ENCODE measurements at regions not wholly inside any gene's neighbourhood (a gene's known extent, or its start where the extent isn't known, plus 50 kb on each side); places are given as distances from the start of the nearest gene placed in this dataset.

DNA sequence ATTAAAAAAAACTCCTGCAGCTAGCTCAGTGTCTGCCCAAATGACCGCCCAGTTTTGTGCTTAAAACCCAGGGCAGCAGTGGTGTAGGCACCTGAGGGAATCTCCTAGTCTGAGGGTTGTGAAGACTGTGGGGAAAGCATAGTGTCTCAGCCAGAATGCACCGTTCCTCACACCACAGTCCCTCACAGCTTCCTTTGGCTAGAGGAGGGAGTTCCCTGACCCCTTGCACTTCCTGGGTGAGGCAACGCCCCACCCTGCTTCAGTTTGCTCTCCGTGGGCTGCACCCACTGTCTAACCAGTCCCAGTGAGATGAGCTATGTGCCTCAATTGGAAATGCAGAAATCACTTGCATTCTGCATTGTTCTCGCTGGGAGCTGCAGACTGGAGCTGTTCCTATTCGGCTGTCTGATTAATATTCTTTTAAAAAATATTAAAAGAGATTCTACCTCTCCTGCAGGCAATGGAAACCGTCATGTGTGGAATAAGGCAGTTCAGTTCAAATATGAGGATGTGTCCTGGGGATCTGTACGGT is 645.7 kb downstream of the FGF9 start:
- DNase-seq (ENCODE audit: low spot score in 2 of 2), result no peak
- intact Hi-C loops (cut with DNase I; ENCODE audit: low total_unique reads), result no loop called here
- no peak overlapping the region for H3K4me3 ChIP-seq (ENCODE audit: low read depth, poor library complexity, severe bottlenecking)
- 81 to 84% methylated on average over 8 of the region's 8 CpGs for WGBS, 2 donors
- TF ChIP-seq, protein P1, sequence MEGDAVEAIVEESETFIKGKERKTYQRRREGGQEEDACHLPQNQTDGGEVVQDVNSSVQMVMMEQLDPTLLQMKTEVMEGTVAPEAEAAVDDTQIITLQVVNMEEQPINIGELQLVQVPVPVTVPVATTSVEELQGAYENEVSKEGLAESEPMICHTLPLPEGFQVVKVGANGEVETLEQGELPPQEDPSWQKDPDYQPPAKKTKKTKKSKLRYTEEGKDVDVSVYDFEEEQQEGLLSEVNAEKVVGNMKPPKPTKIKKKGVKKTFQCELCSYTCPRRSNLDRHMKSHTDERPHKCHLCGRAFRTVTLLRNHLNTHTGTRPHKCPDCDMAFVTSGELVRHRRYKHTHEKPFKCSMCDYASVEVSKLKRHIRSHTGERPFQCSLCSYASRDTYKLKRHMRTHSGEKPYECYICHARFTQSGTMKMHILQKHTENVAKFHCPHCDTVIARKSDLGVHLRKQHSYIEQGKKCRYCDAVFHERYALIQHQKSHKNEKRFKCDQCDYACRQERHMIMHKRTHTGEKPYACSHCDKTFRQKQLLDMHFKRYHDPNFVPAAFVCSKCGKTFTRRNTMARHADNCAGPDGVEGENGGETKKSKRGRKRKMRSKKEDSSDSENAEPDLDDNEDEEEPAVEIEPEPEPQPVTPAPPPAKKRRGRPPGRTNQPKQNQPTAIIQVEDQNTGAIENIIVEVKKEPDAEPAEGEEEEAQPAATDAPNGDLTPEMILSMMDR (IDR thresholded peaks at IDR 0.05), result no peak
- no peak for TF ChIP-seq POLR2A (IDR thresholded peaks at IDR 0.05)

DNA sequence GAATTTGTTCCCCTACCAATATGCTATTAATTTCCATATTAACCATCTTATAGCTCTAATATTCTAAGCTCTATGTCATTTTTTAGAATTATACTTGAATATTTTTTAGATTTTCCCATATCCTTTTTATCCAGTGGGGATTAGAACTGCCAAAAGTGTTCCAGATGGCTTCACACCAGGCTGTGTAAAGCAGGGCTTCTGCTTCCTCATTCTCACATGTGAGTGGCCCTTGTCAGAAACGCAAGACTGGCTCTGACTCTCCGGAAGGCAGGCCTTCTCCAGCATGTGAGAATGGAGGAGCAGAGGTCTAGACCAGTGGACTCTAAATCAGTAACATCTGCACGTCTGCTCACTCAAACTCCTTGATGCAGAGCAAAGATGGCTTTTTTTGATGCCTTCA is 650.1 kb downstream of the FGF9 start:
- DNase-seq (ENCODE audit: low spot score in 2 of 2), result no peak
- WGBS, 2 donors, result 59 to 66% methylated on average over 3 of the region's 3 CpGs
- no peak overlapping the region for H3K4me3 ChIP-seq (ENCODE audit: low read depth, poor library complexity, severe bottlenecking)
- intact Hi-C loops (cut with DNase I; ENCODE audit: low total_unique reads), result no loop called here
- TF ChIP-seq, protein P1 (IDR thresholded peaks at IDR 0.05), result no peak
- TF ChIP-seq POLR2A (IDR thresholded peaks at IDR 0.05), result no peak

DNA sequence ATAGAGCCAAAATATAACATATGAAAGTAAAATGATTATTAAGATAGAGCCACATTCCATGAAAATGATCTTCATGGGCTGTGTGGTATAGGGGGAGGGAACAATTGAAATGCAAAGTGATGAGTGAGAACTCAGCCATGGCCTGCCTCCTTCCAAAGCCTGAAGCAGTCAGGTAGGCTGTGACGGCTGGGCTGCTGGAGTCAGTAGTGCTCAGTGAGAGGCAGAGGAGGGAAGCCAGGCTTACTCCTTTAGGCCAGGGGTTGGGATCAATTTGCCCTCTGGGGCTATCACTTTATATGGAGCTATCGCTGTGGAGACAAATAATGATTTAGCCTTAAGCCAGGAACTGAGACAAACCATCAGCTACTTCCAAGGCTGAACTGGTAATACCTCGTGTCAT is 654.9 kb downstream of the FGF9 start:
- no peak overlapping the region for H3K4me3 ChIP-seq (ENCODE audit: low read depth, poor library complexity, severe bottlenecking)
- intact Hi-C loops (cut with DNase I; ENCODE audit: low total_unique reads), result no loop called here
- TF ChIP-seq, protein P1 (IDR thresholded peaks at IDR 0.05), result no peak
- TF ChIP-seq POLR2A (IDR thresholded peaks at IDR 0.05), result no peak
- WGBS, 2 donors, result 52 to 53% methylated on average over 3 of the region's 3 CpGs
- DNase-seq (ENCODE audit: low spot score in 2 of 2), result no peak

DNA sequence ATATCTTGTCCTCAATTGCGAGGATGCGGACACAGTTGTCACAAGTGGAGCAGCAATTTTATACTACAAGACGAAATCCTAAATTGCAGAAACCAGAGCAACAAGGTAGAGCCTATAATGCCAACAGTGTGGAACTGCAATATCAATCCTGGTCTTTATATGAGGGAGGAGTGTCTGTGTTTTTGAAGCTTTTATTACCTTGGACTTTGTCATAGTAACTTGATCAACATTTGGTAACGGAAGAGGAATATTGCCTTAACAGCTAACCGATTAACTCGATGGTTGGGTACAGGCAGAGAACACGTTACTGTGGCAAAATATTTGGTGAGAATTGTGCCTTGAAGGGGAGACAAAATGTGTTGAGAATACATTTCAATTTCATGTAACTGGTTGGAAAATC is 661.5 kb downstream of the FGF9 start:
- TF ChIP-seq POLR2A (IDR thresholded peaks at IDR 0.05), result no peak
- TF ChIP-seq, protein P1 (IDR thresholded peaks at IDR 0.05), result no peak
- WGBS, 2 donors, result 92 to 94% methylated on average over 7 of the region's 7 CpGs
- intact Hi-C loops (cut with DNase I; ENCODE audit: low total_unique reads), result no loop called here
- no peak for DNase-seq (ENCODE audit: low spot score in 2 of 2)
- H3K4me3 ChIP-seq (ENCODE audit: low read depth, poor library complexity, severe bottlenecking), result no peak overlapping the region

DNA sequence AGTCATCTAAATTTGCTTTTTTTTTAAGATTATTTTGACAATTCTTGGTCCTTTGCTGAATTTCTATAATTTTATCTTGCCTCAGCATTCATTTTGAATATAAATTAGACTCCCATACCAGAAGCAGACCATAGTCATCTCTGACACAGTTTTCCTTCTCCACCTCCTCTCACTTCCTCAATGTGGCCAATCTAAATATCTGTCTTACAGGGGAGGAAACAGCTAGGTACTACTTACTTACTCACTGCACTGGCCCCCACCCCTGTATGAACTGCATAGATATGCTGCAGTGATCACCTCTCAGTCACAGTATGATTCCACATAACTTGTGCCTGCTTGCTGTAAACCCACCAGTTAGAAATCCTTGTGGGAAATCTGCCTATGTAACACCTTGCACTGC is 665.6 kb downstream of the FGF9 start:
- no peak for DNase-seq (ENCODE audit: low spot score in 2 of 2)
- no peak for TF ChIP-seq POLR2A (IDR thresholded peaks at IDR 0.05)
- TF ChIP-seq, protein P1 (IDR thresholded peaks at IDR 0.05), result no peak
- no peak overlapping the region for H3K4me3 ChIP-seq (ENCODE audit: low read depth, poor library complexity, severe bottlenecking)
- intact Hi-C loops (cut with DNase I; ENCODE audit: low total_unique reads), result no loop called here

DNA sequence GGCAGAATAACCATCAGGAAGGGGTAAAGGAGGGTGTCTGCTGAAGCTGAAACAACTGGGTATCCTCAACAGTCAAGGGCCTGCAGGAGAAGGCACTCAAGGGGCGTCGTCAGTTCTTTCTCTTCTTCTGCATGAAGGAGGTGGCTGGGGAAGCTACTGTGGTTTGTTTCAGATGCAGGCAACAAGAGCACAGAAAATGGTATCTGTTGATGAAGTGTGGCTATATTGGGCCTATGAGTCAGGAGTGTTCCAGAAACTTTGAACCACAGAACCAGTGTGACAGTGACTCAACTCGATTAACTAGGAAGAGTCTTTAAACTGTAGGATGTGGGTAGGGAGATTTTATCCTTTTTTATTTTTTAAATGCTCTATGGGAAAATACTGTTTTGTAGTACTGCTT is 686.3 kb downstream of the FGF9 start:
- 80 to 93% methylated on average over 3 of the region's 3 CpGs for WGBS, 2 donors
- intact Hi-C loops (cut with DNase I; ENCODE audit: low total_unique reads), result no loop called here
- no peak overlapping the region for H3K4me3 ChIP-seq (ENCODE audit: low read depth, poor library complexity, severe bottlenecking)
- no peak for DNase-seq (ENCODE audit: low spot score in 2 of 2)
- no peak for TF ChIP-seq POLR2A (IDR thresholded peaks at IDR 0.05)

Data from lower leg skin (tissue), 4 donors.